ENCODE measurements at regions not wholly inside any gene's neighbourhood (a gene's known extent, or its start where the extent isn't known, plus 50 kb on each side); places are given as distances from the start of the nearest gene placed in this dataset.

- Histone ChIP-seq H3K27ac (ENCODE audit: control insufficient read depth, insufficient read depth) (no peak overlapping the region), H3K9me3 (replicated peaks; ENCODE audit: control insufficient read depth, insufficient read depth, low read length) (peaks cover 3% of the 10 kb centered on the region; the same call in 2 of the 3 replicates), H3K27me3 (replicated peaks in 1 of 2; ENCODE audit: control insufficient read depth in 2 of 2, insufficient read depth in 2 of 2, low read length in 1 of 2) (no peaks in the 10 kb centered on the region), H3K9ac (ENCODE audit: control insufficient read depth, insufficient read depth, low read length) (no peak overlapping the region), H2AFZ (ENCODE audit: control insufficient read depth, low read depth, low read length) (no peak overlapping the region), H3K4me2 (ENCODE audit: control insufficient read depth, insufficient read depth) (no peak overlapping the region), H3K36me3 (ENCODE audit: control insufficient read depth in 2 of 2, insufficient read depth in 2 of 2, low read length in 1 of 2) (no peaks in the 10 kb centered on the region), H3K4me1 (ENCODE audit: control insufficient read depth, insufficient read depth, low read length) (peaks cover 3% of the 10 kb centered on the region; the same call in 1 of the 2 replicates), H4K20me1 (ENCODE audit: control insufficient read depth, insufficient read depth) (no peaks in the 10 kb centered on the region), H3K4me3 (no peak overlapping the region), H3K79me2 (ENCODE audit: control insufficient read depth, insufficient read depth, low read length) (no peaks in the 10 kb centered on the region)
- CTCF ChIA-PET, result no interaction called here
- POLR2A ChIA-PET, result no interaction called here
- SMC1A ChIA-PET (ENCODE audit: uncharacterized antibody, unreplicated experiment), result interaction anchor here (0.9 to 2.4 kb wide), 4 partner anchors 11 to 112 kb away, joined by 3 to 9 read pairs (median 3); no protein-coding TSS in a partner anchor
- ATAC-seq, result no peak
- WGBS (ENCODE audit: insufficient coverage, insufficient replicate concordance, low lambda C conversion rate, missing lambda C conversion rate), result 32% methylated on average over 1 of the region's 1 CpG
- FAIRE-seq, result no peak
- intact Hi-C loops (cut with micrococcal nuclease; ENCODE audit: unreplicated experiment), result no loop called here
- BruUV-seq (replicated peaks), result no TSS peak
- in situ Hi-C loops (cut with MboI), result no loop called here
- DNase-seq (ENCODE audit: low read depth, low spot score), result no peak
- RAD21 ChIA-PET (ENCODE audit: unreplicated experiment), result interaction anchor here (0.9 to 1.1 kb wide), 2 partner anchors 10 to 34 kb away, joined by 3 to 4 read pairs; no protein-coding TSS in a partner anchor
- TF ChIP-seq TCF3 (IDR thresholded peaks at IDR 0.05; ENCODE audit: borderline replicate concordance, insufficient read depth, low read depth, low read length), result no peak
- TF ChIP-seq HDGF (IDR thresholded peaks at IDR 0.05), result no peak
- no peak for TF ChIP-seq POLR2AphosphoS2 (IDR thresholded peaks at IDR 0.05; ENCODE audit: low read depth, low read length)
- TF ChIP-seq CBFB (IDR thresholded peaks at IDR 0.05; ENCODE audit: low read depth), result no peak
- no peak for TF ChIP-seq YY1 (IDR thresholded peaks at IDR 0.05; ENCODE audit: low read depth, low read length)
- no peak for TF ChIP-seq PAX5 (IDR thresholded peaks at IDR 0.05; ENCODE audit: borderline replicate concordance, low read depth, low read length)
- no peak for TF ChIP-seq WRNIP1 (IDR thresholded peaks at IDR 0.05; ENCODE audit: borderline replicate concordance, low read depth, low read length)
- TF ChIP-seq HCFC1 (IDR thresholded peaks at IDR 0.05; ENCODE audit: low read length), result no peak
- no peak for TF ChIP-seq CHD2 (IDR thresholded peaks at IDR 0.05; ENCODE audit: borderline replicate concordance, low read depth, low read length)
- no peak for TF ChIP-seq MTA2 (IDR thresholded peaks at IDR 0.05; ENCODE audit: low read depth)
- no peak for TF ChIP-seq IRF5 (IDR thresholded peaks at IDR 0.05; ENCODE audit: borderline replicate concordance)
- no peak for TF ChIP-seq ZNF274 (IDR thresholded peaks at IDR 0.05; ENCODE audit: insufficient read depth, insufficient read length)
- TF ChIP-seq ZNF592 (IDR thresholded peaks at IDR 0.05), result no peak
- no peak for TF ChIP-seq POLR2A (IDR thresholded peaks at IDR 0.05; ENCODE audit: low read depth, low read length)
- no peak for TF ChIP-seq CTCF (IDR thresholded peaks at IDR 0.05 in 2 of 3, conservative IDR thresholded peaks at IDR 0.05 in 1 of 3; ENCODE audit: control insufficient read depth in 2 of 3, extremely low read depth in 1 of 3, insufficient read depth in 1 of 3, low read depth in 3 of 3, low read length in 3 of 3)
- TF ChIP-seq RBBP5 (conservative IDR thresholded peaks at IDR 0.05), result no peak
- TF ChIP-seq TCF7 (IDR thresholded peaks at IDR 0.05; ENCODE audit: borderline replicate concordance), result no peak
Observed at GRCh38 chr6:68054756-68055155, 580.3 kb upstream of the ADGRB3 start.
